H1 (cell line): ENCODE measurements at regions not wholly inside any gene's neighbourhood (a gene's known extent, or its start where the extent isn't known, plus 50 kb on each side); places are given as distances from the start of the nearest gene placed in this dataset.

Source experiments
- CTCF ChIA-PET: fragments of 300-600 bp; sonication (Branson Sonifier 250); formaldehyde crosslinking; loops from one replicate; lab custom pipeline; 2021; ENCODE audit not compliant: partially characterized antibody; lab: Charles Lee
- POLR2A ChIA-PET: fragments of 300-600 bp; sonication (Branson Sonifier 250); formaldehyde crosslinking; loops from one replicate; lab custom pipeline; 2021; ENCODE audit warnings: inconsistent platforms; ENCODE audit not compliant: partially characterized antibody; lab: Charles Lee
- DNase-seq, 2 experiments: peaks; one replicate each; pipeline versions ENCODE4 v3.0.0 to v3.0.0-alpha.2; 2010 to 2022; ENCODE audit warnings: low spot score in 2 of 2, low read depth in 1 of 2, mixed read lengths in 1 of 2
- FAIRE-seq: peaks from 2 replicates; lab custom pipeline; 2011; peaks lifted over from hg19 to GRCh38; lab: Jason Lieb, UNC
- H2AFZ ChIP-seq: 2 replicates; pipeline ENCODE4 v1.8.1; 2012; ENCODE audit warnings: low read length, inconsistent platforms
- H2AK5ac ChIP-seq: 2 replicates; pipeline ENCODE4 v1.6.1; 2013; ENCODE audit warnings: low read depth, low read length
- H2BK120ac ChIP-seq: replicated peaks from 2 replicates; pipeline ENCODE3; 2013; ENCODE audit warnings: low read depth, low read length, inconsistent platforms
- H2BK12ac ChIP-seq: 2 replicates; pipeline ENCODE4 v1.6.1; 2013; ENCODE audit warnings: low read depth, low read length
- H2BK15ac ChIP-seq: 2 replicates; pipeline ENCODE4 v1.6.1; 2013; ENCODE audit warnings: low read length
- H2BK20ac ChIP-seq: 2 replicates; pipeline ENCODE4 v1.6.1; 2013; ENCODE audit warnings: low read length
- H2BK5ac ChIP-seq: 2 replicates; pipeline ENCODE4 v1.6.1; 2013; ENCODE audit warnings: low read depth, low read length
- H3K14ac ChIP-seq: 2 replicates; pipeline ENCODE4 v1.6.1; 2013; ENCODE audit warnings: inconsistent platforms; ENCODE audit not compliant: insufficient read length
- H3K18ac ChIP-seq: 2 replicates; pipeline ENCODE4 v1.6.1; 2013; ENCODE audit warnings: low read length; ENCODE audit errors: extremely low read depth
- H3K23ac ChIP-seq: 2 replicates; pipeline ENCODE4 v1.6.1; 2013; ENCODE audit warnings: inconsistent platforms; ENCODE audit not compliant: insufficient read length
- H3K23me2 ChIP-seq: 2 replicates; pipeline ENCODE4 v1.6.1; 2013; ENCODE audit warnings: low read depth, low read length
- H3K27ac ChIP-seq: 2 replicates; pipeline ENCODE4 v1.6.1; 2011; ENCODE audit warnings: low read depth, low read length, inconsistent platforms
- H3K27me3 ChIP-seq, 4 experiments: replicated peaks in 1 of 4; 1 replicate in 1 of 4; 2 replicates in 3 of 4; pipeline versions ENCODE4 v1.6.1 to v1.8.1; 2011 to 2013; ENCODE audit warnings: low read length in 3 of 4, mild to moderate bottlenecking in 3 of 4, inconsistent platforms in 2 of 4, mixed read lengths in 2 of 4, moderate library complexity in 1 of 4; ENCODE audit not compliant: control insufficient read depth in 3 of 4, insufficient read depth in 3 of 4; ENCODE audit errors: extremely low read depth in 1 of 4
- H3K36me3 ChIP-seq, 4 experiments: 2 replicates each; pipeline versions ENCODE4 v1.6.1 to v1.8.1; 2011 to 2013; ENCODE audit warnings: mild to moderate bottlenecking in 4 of 4, low read length in 3 of 4, moderate library complexity in 2 of 4, control low read depth in 1 of 4, inconsistent platforms in 1 of 4; ENCODE audit not compliant: insufficient read depth in 4 of 4, control insufficient read depth in 2 of 4
- H3K4ac ChIP-seq: replicated peaks from 2 replicates; pipeline ENCODE3; 2013; ENCODE audit warnings: low read length, low read depth, mixed read lengths, inconsistent platforms; ENCODE audit not compliant: insufficient read length
- H3K4me1 ChIP-seq, 4 experiments: replicated peaks in 1 of 4; 1 replicate in 1 of 4; 2 replicates in 3 of 4; pipeline versions ENCODE4 v1.6.1 to v1.8.1; 2011 to 2013; ENCODE audit warnings: low read length in 3 of 4, inconsistent platforms in 2 of 4, mixed read lengths in 1 of 4; ENCODE audit not compliant: insufficient read depth in 4 of 4, control insufficient read depth in 3 of 4
- H3K4me2 ChIP-seq, 2 experiments: 2 replicates each; pipeline versions ENCODE4 v1.6.1 to v1.8.1; 2011 to 2013; ENCODE audit warnings: low read depth in 2 of 2, low read length in 2 of 2, control low read depth in 1 of 2, inconsistent platforms in 1 of 2, mild to moderate bottlenecking in 1 of 2; ENCODE audit not compliant: insufficient read depth in 1 of 2
- H3K4me3 ChIP-seq, 4 experiments: fragments of 200-600, 300-600 bp in 1 of 4; sonication (generic), shearing (Covaris generic), sonication (Bioruptor Twin) in 1 of 4; 2 replicates each; pipeline versions ENCODE4 v1.5.1 to v1.8.1; 2011 to 2016; ENCODE audit warnings: low read length in 4 of 4, low read depth in 3 of 4, control low read depth in 2 of 4, inconsistent platforms in 2 of 4, mild to moderate bottlenecking in 2 of 4, mixed read lengths in 1 of 4, moderate library complexity in 1 of 4; ENCODE audit not compliant: insufficient read depth in 2 of 4; ENCODE audit errors: extremely low read depth in 1 of 4
- H3K56ac ChIP-seq: replicated peaks from 2 replicates; pipeline ENCODE3; 2013; ENCODE audit warnings: low read depth, mild to moderate bottlenecking, mixed read lengths, low read length, inconsistent platforms; ENCODE audit not compliant: insufficient read length
- H3K79me1 ChIP-seq: 2 replicates; pipeline ENCODE4 v1.6.1; 2013; ENCODE audit warnings: low read depth, low read length, control low read depth
- H3K79me2 ChIP-seq, 2 experiments: 2 replicates each; pipeline versions ENCODE4 v1.6.1 to v1.8.1; 2012 to 2013; ENCODE audit warnings: low read length in 2 of 2, mild to moderate bottlenecking in 2 of 2, inconsistent platforms in 1 of 2; ENCODE audit not compliant: insufficient read depth in 2 of 2, control insufficient read depth in 1 of 2
- H3K9ac ChIP-seq, 4 experiments: replicated peaks in 1 of 4; 1 replicate in 1 of 4; 2 replicates in 3 of 4; pipeline versions ENCODE4 v1.6.1 to v1.8.1; 2011 to 2013; ENCODE audit warnings: low read depth in 3 of 4, low read length in 3 of 4, control low read depth in 2 of 4, mild to moderate bottlenecking in 2 of 4, moderate library complexity in 2 of 4, inconsistent platforms in 1 of 4; ENCODE audit errors: extremely low read depth in 1 of 4
- H3K9me3 ChIP-seq, 2 experiments: 2 replicates each; pipeline versions ENCODE4 v1.6.1 to v1.8.1; 2012 to 2013; ENCODE audit warnings: mild to moderate bottlenecking in 2 of 2, moderate library complexity in 2 of 2, control low read depth in 1 of 2, inconsistent platforms in 1 of 2, low read depth in 1 of 2, low read length in 1 of 2, mixed read lengths in 1 of 2; ENCODE audit not compliant: insufficient read depth in 2 of 2
- H4K20me1 ChIP-seq, 2 experiments: replicated peaks in 1 of 2; 2 replicates each; pipeline versions ENCODE3 to v1.8.1; 2011 to 2013; ENCODE audit warnings: inconsistent platforms in 2 of 2, low read length in 2 of 2, mild to moderate bottlenecking in 1 of 2; ENCODE audit not compliant: insufficient read depth in 2 of 2, control insufficient read depth in 1 of 2
- H4K5ac ChIP-seq: 2 replicates; pipeline ENCODE4 v1.6.1; 2013; ENCODE audit warnings: low read length, low read depth, mixed read lengths, inconsistent platforms; ENCODE audit not compliant: insufficient read length
- H4K8ac ChIP-seq: 2 replicates; pipeline ENCODE4 v1.8.0; 2013; ENCODE audit warnings: mild to moderate bottlenecking, moderate library complexity, low read length, inconsistent platforms; ENCODE audit not compliant: insufficient read depth; ENCODE audit errors: extremely low read depth
- H4K91ac ChIP-seq: replicated peaks from 2 replicates; pipeline ENCODE3; 2013; ENCODE audit warnings: low read length, mixed read lengths, inconsistent platforms; ENCODE audit not compliant: insufficient read length
- CBX5 ChIP-seq: fragments of 300-800, 300-1000 bp; sonication (generic); IDR thresholded peaks from 2 replicates; pipeline ENCODE4 v1.7.1; 2016; ENCODE audit warnings: antibody characterized with exemption, low read length, low read depth
- CHD2 ChIP-seq: IDR thresholded peaks from 2 replicates; pipeline ENCODE4 v1.6.1; 2012; ENCODE audit warnings: low read length, improper control_type of control experiment
- CTCF ChIP-seq, 3 experiments: IDR thresholded peaks; 1 replicate in 2 of 3; 2 replicates in 1 of 3; pipeline versions ENCODE4 v1.5.1 to v1.6.1; 2011; ENCODE audit warnings: low read length in 3 of 3, mild to moderate bottlenecking in 3 of 3, inconsistent platforms in 2 of 3, low read depth in 1 of 3, moderate library complexity in 1 of 3; ENCODE audit not compliant: insufficient read depth in 1 of 3; ENCODE audit errors: control extremely low read depth in 1 of 3
- E2F6 ChIP-seq: IDR thresholded peaks from 2 replicates; pipeline ENCODE4 v1.6.1; 2012; ENCODE audit warnings: inconsistent platforms
- POU5F1 ChIP-seq: IDR thresholded peaks from 2 replicates; pipeline ENCODE4 v1.6.1; 2011; ENCODE audit warnings: low read depth, mild to moderate bottlenecking, low read length, moderate library complexity
- RAD21 ChIP-seq, 2 experiments: IDR thresholded peaks in 1 of 2; conservative IDR thresholded peaks in 1 of 2; 2 replicates each; pipeline ENCODE4 v1.6.1; 2011; ENCODE audit warnings: low read depth in 2 of 2, low read length in 2 of 2, improper control_type of control experiment in 1 of 2, inconsistent platforms in 1 of 2, mild to moderate bottlenecking in 1 of 2, moderate library complexity in 1 of 2
- RFX5 ChIP-seq: IDR thresholded peaks from 2 replicates; pipeline ENCODE4 v1.6.1; 2011; ENCODE audit warnings: low read depth, low read length, improper control_type of control experiment, borderline replicate concordance
- WGBS, 2 experiments: shearing (Covaris generic) in 1 of 2; methylation state at CpG; one replicate each; pipeline versions ENCODE4 v1.1.6 to v1.1.7; 2013 to 2015; ENCODE audit warnings: low lambda C conversion rate in 2 of 2, mixed read lengths in 2 of 2, inconsistent platforms in 1 of 2, low coverage in 1 of 2, missing lambda C conversion rate in 1 of 2; ENCODE audit not compliant: insufficient replicate concordance in 2 of 2, insufficient coverage in 1 of 2, insufficient read length in 1 of 2; ENCODE audit errors: extremely low coverage in 1 of 2, missing lambda C conversion rate in 1 of 2; 5-methylcytosine and 5-hydroxymethylcytosine counted together

- no peak overlapping the region for H3K4me2 ChIP-seq
- H4K8ac ChIP-seq = no peak overlapping the region
- no peak overlapping the region for H3K14ac ChIP-seq
- no peaks in the 10 kb centered on the region; a peak in 3 of 7 replicates for H3K4me1 ChIP-seq
- no peak overlapping the region for H2AK5ac ChIP-seq
- H2BK120ac ChIP-seq = no peak overlapping the region
- H2BK5ac ChIP-seq = no peak overlapping the region
- H2AFZ ChIP-seq = no peak overlapping the region
- H3K4ac ChIP-seq = no peak overlapping the region
- no peaks in the 10 kb centered on the region for H3K79me2 ChIP-seq
- H3K4me3 ChIP-seq = no peak overlapping the region
- no peaks in the 10 kb centered on the region for H4K20me1 ChIP-seq
- H3K56ac ChIP-seq = no peak overlapping the region
- H3K27me3 ChIP-seq = no peaks in the 10 kb centered on the region
- ChIA-PET POLR2A (no interaction called here), CTCF (interaction anchor here (0.6 to 1.1 kb wide), 4 partner anchors 9 to 1619 kb away, joined by 3 read pairs; no protein-coding TSS in a partner anchor)
- H3K79me1 ChIP-seq = no peaks in the 10 kb centered on the region
- H3K9me3 ChIP-seq = no peaks in the 10 kb centered on the region
- 82% methylated on average over 5 of the region's 5 CpGs; no CpG with 5 or more reads in 1 of the 2 experiments for WGBS, 2 experiments
- no peak overlapping the region for H2BK12ac ChIP-seq
- no peak overlapping the region for H3K23ac ChIP-seq
- no peak overlapping the region for H3K27ac ChIP-seq
- DNase-seq (no peak), FAIRE-seq (no peak)
- no peaks in the 10 kb centered on the region for H3K36me3 ChIP-seq
- H3K18ac ChIP-seq = no peak overlapping the region
- no peak overlapping the region for H4K5ac ChIP-seq
- no peak overlapping the region for H3K9ac ChIP-seq
- no peak overlapping the region for H2BK15ac ChIP-seq
- TF ChIP-seq RFX5 (no peak), CHD2 (no peak), E2F6 (no peak), RAD21 (IDR thresholded peaks at IDR 0.05 in 1 of 2, conservative IDR thresholded peaks at IDR 0.05 in 1 of 2; ENCODE audit: low read depth in 2 of 2, low read length in 2 of 2) (no peak), CTCF (IDR thresholded peaks at IDR 0.05; ENCODE audit: control extremely low read depth in 1 of 3, insufficient read depth in 1 of 3, low read depth in 1 of 3, low read length in 3 of 3) (no peak), CBX5 (no peak), POU5F1 (no peak)
- H2BK20ac ChIP-seq = no peak overlapping the region
- H3K23me2 ChIP-seq = no peaks in the 10 kb centered on the region
- H4K91ac ChIP-seq = no peak overlapping the region
Measured at GRCh38 chr14:97073622-97074021, 276.4 kb downstream of the VRK1 start.
